Esophagus squamous epithelium (tissue), 4 donors: ENCODE measurements at regions not wholly inside any gene's neighbourhood (a gene's known extent, or its start where the extent isn't known, plus 50 kb on each side); places are given as distances from the start of the nearest gene placed in this dataset.

Experiments
- CTCF ChIP-seq, 6 experiments: fragments of 450-650 bp in 4 of 6; fragments of 200-600 bp in 2 of 6; sonication (generic) in 2 of 6; IDR thresholded peaks; one replicate each; pipeline ENCODE4 v1.5.1; 2016 to 2019; ENCODE audit warnings: antibody characterized with exemption in 6 of 6, mild to moderate bottlenecking in 4 of 6, moderate library complexity in 4 of 6
- POLR2A ChIP-seq, 4 donors: fragments of 450-650 bp; IDR thresholded peaks; one replicate each; pipeline ENCODE4 v1.6.1; 2017; ENCODE audit warnings: antibody characterized with exemption in 4 of 4, mild to moderate bottlenecking in 4 of 4, moderate library complexity in 3 of 4

- TF ChIP-seq CTCF (IDR thresholded peaks at IDR 0.05) (no peak), POLR2A (IDR thresholded peaks at IDR 0.05) (no peak)
Measured at GRCh38 chr4:137266511-137266910, 265.8 kb downstream of the PCDH18 start.
